Kidney (tissue), 13 donors: ENCODE measurements at regions not wholly inside any gene's neighbourhood (a gene's known extent, or its start where the extent isn't known, plus 50 kb on each side); places are given as distances from the start of the nearest gene placed in this dataset.
A peak's percentile ranks its signal among the peaks of the same experiment; 100 is the strongest.

Source experiments
- DNase-seq, 5 donors: peaks; one replicate each; pipeline ENCODE4 v3.0.0-alpha.2; 2013 to 2020
- FAIRE-seq: peaks from 2 replicates; lab custom pipeline; 2012; peaks lifted over from hg19 to GRCh38; lab: Jason Lieb, UNC
- H3K27ac ChIP-seq, 2 donors: one replicate each; pipeline ENCODE4 v1.7.0; 2013; ENCODE audit warnings: low read depth in 2 of 2, low read length in 2 of 2, inconsistent platforms in 1 of 2
- H3K27me3 ChIP-seq: one replicate; pipeline ENCODE4 v1.7.1; 2013; ENCODE audit warnings: low read length, inconsistent platforms; ENCODE audit not compliant: control insufficient read depth, insufficient read depth
- H3K36me3 ChIP-seq, 3 donors: one replicate each; pipeline versions ENCODE4 v1.7.0 to v1.7.1; 2013; ENCODE audit warnings: low read length in 3 of 3, control low read depth in 1 of 3, inconsistent platforms in 1 of 3; ENCODE audit not compliant: insufficient read depth in 3 of 3, control insufficient read depth in 2 of 3
- H3K4me1 ChIP-seq, 3 donors: one replicate each; pipeline versions ENCODE4 v1.7.0 to v1.7.1; 2013; ENCODE audit warnings: low read length in 3 of 3, inconsistent platforms in 1 of 3, low read depth in 1 of 3; ENCODE audit not compliant: control insufficient read depth in 2 of 3, insufficient read depth in 2 of 3
- H3K4me3 ChIP-seq, 3 donors: one replicate each; pipeline versions ENCODE4 v1.7.0 to v1.8.1; 2013; ENCODE audit warnings: low read length in 3 of 3, control low read depth in 1 of 3, inconsistent platforms in 1 of 3
- H3K9ac ChIP-seq, 3 donors: one replicate each; pipeline versions ENCODE4 v1.7.0 to v1.7.1; 2013; ENCODE audit warnings: low read length in 3 of 3, control low read depth in 1 of 3, inconsistent platforms in 1 of 3
- H3K9me3 ChIP-seq, 3 donors: one replicate each; pipeline versions ENCODE4 v1.7.0 to v1.7.1; 2013; ENCODE audit warnings: low read length in 3 of 3, control low read depth in 1 of 3, inconsistent platforms in 1 of 3; ENCODE audit not compliant: control insufficient read depth in 2 of 3, insufficient read depth in 1 of 3
- CTCF ChIP-seq: IDR thresholded peaks from 3 replicates; pipeline ENCODE4 v1.5.1; 2012; ENCODE audit warnings: mild to moderate bottlenecking, moderate library complexity, borderline replicate concordance; ENCODE audit not compliant: insufficient read depth; ENCODE audit errors: extremely low read depth
- intact Hi-C: fragments of 100-400 bp; cut with DNase I; formaldehyde crosslinking; loops from one replicate; pipeline ENCODE4 v1.11.1; 2022
- donor health status: control.
- donor health status: control.
- donor health status: control.
- donor health status: control.
- donor health status: control.
- donor health status: DM: yes; HTN: yes; CAD: no.
- donor health status: Normal renal cell carcinoma (clear cell type).

- no peak overlapping the region for H3K4me3 ChIP-seq
- no peak overlapping the region for H3K9ac ChIP-seq
- no peaks in the 10 kb centered on the region for H3K36me3 ChIP-seq
- H3K27me3 ChIP-seq: no peaks in the 10 kb centered on the region
- intact Hi-C loops: no loop called here
- DNase-seq (no peak), FAIRE-seq (no peak)
- H3K27ac ChIP-seq: no peak overlapping the region
- no peaks in the 10 kb centered on the region for H3K4me1 ChIP-seq
- no peaks in the 10 kb centered on the region for H3K9me3 ChIP-seq
- TF ChIP-seq CTCF: no peak
These were observed 236.3 kb upstream of the KCNK2 start for GRCh38 chr1:214846276-214846675.

DNA sequence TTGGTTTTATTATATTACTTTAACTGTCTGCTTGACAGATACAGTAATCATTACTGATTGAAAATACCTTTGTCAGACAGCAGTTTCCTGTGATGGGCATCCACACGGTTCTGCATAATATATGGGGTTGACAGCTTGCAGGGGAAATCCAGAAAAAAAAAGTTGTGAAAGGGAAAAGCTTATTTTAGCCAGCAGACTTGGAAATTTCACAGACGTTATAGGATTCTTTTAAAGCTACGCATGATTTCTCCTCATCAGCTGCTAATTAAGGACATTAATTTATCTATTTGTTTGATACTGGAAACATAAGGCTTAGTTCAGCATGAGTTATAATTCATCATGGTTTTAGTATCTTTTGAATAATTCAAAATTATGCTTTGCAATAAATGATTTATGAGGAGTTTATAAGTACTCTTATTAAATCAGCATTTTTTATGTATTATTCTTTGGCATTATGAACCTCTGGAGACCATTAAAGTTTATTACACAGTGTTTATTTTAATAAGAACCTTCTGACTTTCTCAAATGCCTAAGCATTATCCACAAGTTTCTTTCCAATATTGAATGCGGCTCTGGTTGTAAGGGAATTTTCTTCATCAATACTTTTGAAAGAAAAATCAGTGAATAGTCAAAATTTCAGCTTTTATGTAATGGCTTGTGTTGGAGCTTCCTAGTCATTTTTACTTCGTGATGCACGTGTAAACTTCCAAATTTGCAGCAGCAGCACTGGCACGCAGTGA is 235.3 kb upstream of the KCNK2 start:
- no peak overlapping the region for H3K27ac ChIP-seq
- no peaks in the 10 kb centered on the region for H3K27me3 ChIP-seq
- intact Hi-C loops: no loop called here
- FAIRE-seq (no peak), DNase-seq (peak in 2 of 5 donors; percentile 16 to 69)
- TF ChIP-seq CTCF: no peak
- H3K36me3 ChIP-seq: no peaks in the 10 kb centered on the region
- no peaks in the 10 kb centered on the region for H3K4me1 ChIP-seq
- H3K4me3 ChIP-seq: no peak overlapping the region
- H3K9me3 ChIP-seq: no peaks in the 10 kb centered on the region
- H3K9ac ChIP-seq: no peak overlapping the region

GRCh38 chr1:214848101-214848500 is 234.4 kb upstream of the KCNK2 start:
- no peak overlapping the region for H3K9ac ChIP-seq
- DNase-seq: peak in 1 of 5 donors; percentile 9
- H3K4me1 ChIP-seq: no peaks in the 10 kb centered on the region
- no peak overlapping the region for H3K4me3 ChIP-seq
- H3K27me3 ChIP-seq: no peaks in the 10 kb centered on the region
- no peak for TF ChIP-seq CTCF
- no peak overlapping the region for H3K27ac ChIP-seq
- intact Hi-C loops: no loop called here
- no peaks in the 10 kb centered on the region for H3K9me3 ChIP-seq
- FAIRE-seq: no peak
- no peaks in the 10 kb centered on the region for H3K36me3 ChIP-seq
